DND-41 (cell line): ENCODE measurements at regions not wholly inside any gene's neighbourhood (a gene's known extent, or its start where the extent isn't known, plus 50 kb on each side); places are given as distances from the start of the nearest gene placed in this dataset.

ENCODE experiments used
- ATAC-seq: fragments of 200-7000 bp; cut with Tn5 transposase; 3 replicates; pipeline ENCODE4 v1.9.1; 2021; ENCODE audit warnings: low read depth; ENCODE audit not compliant: insufficient read depth
- DNase-seq: peaks from one replicate; pipeline ENCODE4 v3.0.0-alpha.2; 2020
- H2AFZ ChIP-seq: 2 replicates; pipeline ENCODE4 v1.6.0; 2012; ENCODE audit warnings: low read depth, low read length
- H3K27ac ChIP-seq: 2 replicates; pipeline ENCODE4 v1.5.1; 2012; ENCODE audit warnings: low read length, inconsistent platforms
- H3K27me3 ChIP-seq: fragments of 200-600 bp; sonication (generic); 2 replicates; pipeline ENCODE4 v1.6.0; 2012; ENCODE audit warnings: low read length, mild to moderate bottlenecking, inconsistent platforms; ENCODE audit not compliant: insufficient read depth, poor library complexity
- H3K36me3 ChIP-seq: 2 replicates; pipeline ENCODE4 v1.5.1; 2012; ENCODE audit warnings: low read length, inconsistent platforms; ENCODE audit not compliant: insufficient read depth
- H3K4me1 ChIP-seq: 2 replicates; pipeline ENCODE4 v1.5.1; 2012; ENCODE audit warnings: mild to moderate bottlenecking, low read length; ENCODE audit not compliant: insufficient read depth
- H3K4me2 ChIP-seq: 2 replicates; pipeline ENCODE4 v1.6.0; 2012; ENCODE audit warnings: mild to moderate bottlenecking, moderate library complexity, low read length, inconsistent platforms; ENCODE audit not compliant: insufficient read depth
- H3K4me3 ChIP-seq, 2 experiments: fragments of 200-600 bp in 1 of 2; shearing (Covaris generic) in 1 of 2; 2 replicates each; pipeline ENCODE4 v1.5.1; 2012 to 2016; ENCODE audit warnings: inconsistent platforms in 2 of 2, low read length in 2 of 2, mild to moderate bottlenecking in 2 of 2, low read depth in 1 of 2, moderate library complexity in 1 of 2
- H3K79me2 ChIP-seq: 2 replicates; pipeline ENCODE4 v1.6.0; 2012; ENCODE audit warnings: low read length, inconsistent platforms; ENCODE audit not compliant: insufficient read depth
- H3K9ac ChIP-seq: 2 replicates; pipeline ENCODE4 v1.6.0; 2012; ENCODE audit warnings: low read depth, mild to moderate bottlenecking, inconsistent platforms, low read length, moderate library complexity
- H3K9me3 ChIP-seq: 2 replicates; pipeline ENCODE4 v1.5.1; 2012; ENCODE audit warnings: low read length, moderate library complexity, mild to moderate bottlenecking, inconsistent platforms; ENCODE audit not compliant: insufficient read depth, severe bottlenecking
- H4K20me1 ChIP-seq: 2 replicates; pipeline ENCODE4 v1.6.0; 2012; ENCODE audit warnings: low read length; ENCODE audit not compliant: insufficient read depth
- CTCF ChIP-seq: IDR thresholded peaks from 2 replicates; pipeline ENCODE4 v1.5.1; 2012; ENCODE audit warnings: borderline replicate concordance, low read length, moderate library complexity, mild to moderate bottlenecking; ENCODE audit not compliant: poor library complexity, severe bottlenecking; ENCODE audit errors: extremely low read depth
- EZH2 ChIP-seq: IDR thresholded peaks from 3 replicates; pipeline ENCODE4 v1.6.1; 2012; ENCODE audit warnings: borderline replicate concordance, low read depth, mild to moderate bottlenecking, moderate library complexity, low read length, inconsistent platforms; ENCODE audit not compliant: severe bottlenecking

- no peak overlapping the region for H2AFZ ChIP-seq
- H3K4me3 ChIP-seq = no peak overlapping the region
- no peak overlapping the region for H3K4me2 ChIP-seq
- H3K4me1 ChIP-seq = no peaks in the 10 kb centered on the region
- H3K27me3 ChIP-seq = peaks cover 3% of the 10 kb centered on the region
- ATAC-seq = no peak
- H3K79me2 ChIP-seq = no peaks in the 10 kb centered on the region
- no peak overlapping the region for H3K9ac ChIP-seq
- H3K9me3 ChIP-seq = no peaks in the 10 kb centered on the region
- H4K20me1 ChIP-seq = no peaks in the 10 kb centered on the region
- no peaks in the 10 kb centered on the region for H3K36me3 ChIP-seq
- no peak for DNase-seq
- no peak overlapping the region for H3K27ac ChIP-seq
- no peak for TF ChIP-seq EZH2
- no peak for TF ChIP-seq CTCF
Observed at GRCh38 chr6:144919560-144919959, 634.4 kb downstream of the UTRN start.

- no peak overlapping the region for H2AFZ ChIP-seq
- no peak for DNase-seq
- no peaks in the 10 kb centered on the region for H3K4me1 ChIP-seq
- no peaks in the 10 kb centered on the region for H3K9me3 ChIP-seq
- H3K27me3 ChIP-seq = peaks cover 3% of the 10 kb centered on the region
- H3K4me2 ChIP-seq = no peak overlapping the region
- H3K36me3 ChIP-seq = no peaks in the 10 kb centered on the region
- no peak overlapping the region for H3K4me3 ChIP-seq
- no peak overlapping the region for H3K9ac ChIP-seq
- H4K20me1 ChIP-seq = no peaks in the 10 kb centered on the region
- H3K79me2 ChIP-seq = no peaks in the 10 kb centered on the region
- TF ChIP-seq EZH2 (no peak), CTCF (no peak)
- H3K27ac ChIP-seq = no peak overlapping the region
- no peak for ATAC-seq
Observed at GRCh38 chr6:144920391-144920961, 635.3 kb downstream of the UTRN start.

DNA sequence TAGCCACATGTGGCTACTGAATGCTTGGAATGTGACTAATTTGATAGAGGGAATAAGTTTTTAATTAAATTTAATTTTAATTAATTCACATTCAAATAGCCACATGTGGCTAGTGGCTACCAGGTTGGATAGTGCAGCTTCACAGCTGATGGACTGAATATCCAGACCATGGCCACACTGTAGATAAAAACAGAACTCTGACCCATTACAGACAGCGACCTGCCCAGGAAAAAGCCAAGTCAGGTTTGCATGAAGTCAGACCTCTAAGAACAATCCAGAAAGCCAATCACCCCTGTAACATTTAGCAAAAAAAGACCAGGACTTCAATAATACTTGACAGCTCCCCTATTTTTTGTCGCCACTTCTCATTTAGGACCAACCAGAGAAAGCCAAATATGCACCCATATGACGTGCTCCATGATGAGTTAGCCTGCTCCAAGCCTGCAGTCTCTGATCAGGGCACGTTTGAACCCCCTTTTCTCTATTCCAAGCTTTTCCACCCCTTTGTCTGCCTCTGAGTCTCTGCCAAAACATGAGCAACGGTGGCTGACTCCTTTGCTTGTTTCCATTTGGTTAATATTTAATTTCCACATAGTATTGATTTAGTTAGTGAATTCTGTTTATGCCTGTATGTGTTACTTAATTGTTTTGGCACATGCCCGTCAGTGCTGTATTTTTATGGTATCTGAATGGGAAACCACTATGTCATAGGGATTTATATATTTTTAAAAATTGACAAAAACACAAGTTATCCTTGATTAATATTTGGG, 636.3 kb downstream of the UTRN start:
- DNase-seq (no peak), ATAC-seq (no peak)
- H3K36me3 ChIP-seq = no peaks in the 10 kb centered on the region
- H3K4me3 ChIP-seq = no peak overlapping the region
- H3K9me3 ChIP-seq = no peaks in the 10 kb centered on the region
- no peaks in the 10 kb centered on the region for H3K79me2 ChIP-seq
- H2AFZ ChIP-seq = no peak overlapping the region
- H3K27ac ChIP-seq = no peak overlapping the region
- no peak overlapping the region for H3K4me2 ChIP-seq
- H4K20me1 ChIP-seq = no peaks in the 10 kb centered on the region
- peaks cover 3% of the 10 kb centered on the region for H3K27me3 ChIP-seq
- no peaks in the 10 kb centered on the region for H3K4me1 ChIP-seq
- H3K9ac ChIP-seq = no peak overlapping the region
- TF ChIP-seq EZH2 (no peak), CTCF (no peak)
